HepG2 (cell line): ENCODE measurements at regions not wholly inside any gene's neighbourhood (a gene's known extent, or its start where the extent isn't known, plus 50 kb on each side); places are given as distances from the start of the nearest gene placed in this dataset.

Source experiments
- ATAC-seq: fragments of 200-7000 bp; cut with Tn5 transposase; 3 replicates; pipeline ENCODE4 v1.9.1; 2020; ENCODE audit warnings: mild to moderate bottlenecking, moderate library complexity
- BruUV-seq: library from RNA; stranded (reverse); fragments of 400-500 nt; replicated peaks from 2 replicates; lab custom pipeline; 2021; lab: Mats Ljungman, UMichigan
- CTCF ChIA-PET: fragments of 300-600 bp; formaldehyde crosslinking; extraction: SDS; loops from one replicate; lab custom pipeline; 2021; ENCODE audit warnings: low total read pairs, inconsistent platforms, low intra/inter-chr PET ratio; lab: Yijun Ruan, JAX
- POLR2A ChIA-PET: fragments of 350-600 bp; sonication (Branson Sonifier 250); formaldehyde crosslinking; loops from one replicate; lab custom pipeline; 2020; ENCODE audit warnings: antibody characterized with exemption, inconsistent platforms; lab: Yijun Ruan, JAX
- DNase-seq: peaks from one replicate; pipeline ENCODE4 v3.0.0-alpha.2; 2015; ENCODE audit warnings: low spot score
- FAIRE-seq: peaks from 3 replicates; lab custom pipeline; 2011; peaks lifted over from hg19 to GRCh38; lab: Jason Lieb, UNC
- H2AFZ ChIP-seq: one replicate; pipeline ENCODE4 v1.6.1; 2011; ENCODE audit warnings: low read length, inconsistent platforms
- H3K27ac ChIP-seq: fragments of 300-600 bp; 3 replicates; pipeline ENCODE4 v1.8.0; 2011; ENCODE audit warnings: mixed run types, mild to moderate bottlenecking, mixed read lengths, low read length, inconsistent platforms; ENCODE audit not compliant: insufficient read depth; ENCODE audit errors: extremely low read length
- H3K27me3 ChIP-seq, 2 experiments: fragments of 200-600 bp in 1 of 2; 2 replicates in 1 of 2; 3 replicates in 1 of 2; pipeline versions ENCODE4 v1.6.0 to v1.8.0; 2011; ENCODE audit warnings: low read length in 2 of 2, mild to moderate bottlenecking in 2 of 2, moderate library complexity in 2 of 2, inconsistent platforms in 1 of 2; ENCODE audit not compliant: insufficient read depth in 2 of 2, control insufficient read depth in 1 of 2
- H3K36me3 ChIP-seq, 2 experiments: fragments of 200-600 bp in 1 of 2; replicated peaks in 1 of 2; 2 replicates in 1 of 2; 3 replicates in 1 of 2; pipeline versions ENCODE4 v1.5.1 to v1.8.0; 2011; ENCODE audit warnings: low read length in 2 of 2, inconsistent platforms in 1 of 2; ENCODE audit not compliant: insufficient read depth in 2 of 2, control insufficient read depth in 1 of 2
- H3K4me1 ChIP-seq: 2 replicates; pipeline ENCODE4 v1.5.1; 2012; ENCODE audit warnings: low read length, inconsistent platforms; ENCODE audit not compliant: insufficient read depth
- H3K4me2 ChIP-seq: 2 replicates; pipeline ENCODE4 v1.6.0; 2011; ENCODE audit warnings: low read depth, low read length, inconsistent platforms
- H3K4me3 ChIP-seq, 3 experiments: fragments of 200-600 bp in 1 of 3; sonication (generic), shearing (Covaris generic) in 1 of 3; replicated peaks in 1 of 3; 2 replicates each; pipeline ENCODE4 v1.5.1; 2011 to 2016; ENCODE audit warnings: low read length in 3 of 3, inconsistent platforms in 2 of 3, low read depth in 2 of 3, mild to moderate bottlenecking in 2 of 3, control low read depth in 1 of 3, mixed read lengths in 1 of 3; ENCODE audit not compliant: insufficient read depth in 1 of 3
- H3K79me2 ChIP-seq: one replicate; pipeline ENCODE4 v1.6.1; 2011; ENCODE audit warnings: low read length, inconsistent platforms; ENCODE audit not compliant: insufficient read depth
- H3K9ac ChIP-seq: 2 replicates; pipeline ENCODE4 v1.6.0; 2011; ENCODE audit warnings: mild to moderate bottlenecking, low read depth, low read length, inconsistent platforms; ENCODE audit not compliant: insufficient read depth
- H3K9me3 ChIP-seq: 2 replicates; pipeline ENCODE4 v1.5.1; 2012; ENCODE audit warnings: mild to moderate bottlenecking, low read length
- H4K20me1 ChIP-seq: 2 replicates; pipeline ENCODE4 v1.6.0; 2011; ENCODE audit warnings: inconsistent platforms, mild to moderate bottlenecking, low read length, moderate library complexity; ENCODE audit not compliant: insufficient read depth
- AHDC1 ChIP-seq: sonication (generic); formaldehyde crosslinking; IDR thresholded peaks from 2 replicates; pipeline ENCODE4 v1.5.1; 2020; ENCODE audit warnings: mild to moderate bottlenecking, missing genetic modification reagents, borderline replicate concordance
- ZC3H4 ChIP-seq: sonication (generic); formaldehyde crosslinking; IDR thresholded peaks from 2 replicates; pipeline ENCODE4 v1.4.0; 2020; ENCODE audit warnings: missing genetic modification reagents, borderline replicate concordance
- ZNF790 ChIP-seq: sonication (generic); formaldehyde crosslinking; IDR thresholded peaks from 2 replicates; pipeline ENCODE4 v1.8.0; 2022; ENCODE audit warnings: missing genetic modification reagents, mild to moderate bottlenecking, borderline replicate concordance
- WGBS: methylation state at CpG from one replicate; pipeline ENCODE4 v1.1.6; 2017; ENCODE audit warnings: low lambda C conversion rate; 5-methylcytosine and 5-hydroxymethylcytosine counted together
- in situ Hi-C: cut with HindIII; loops from 2 replicates; pipeline ENCODE4 v1.10.0; 2017; ENCODE audit warnings: low pct_unique_long_range_greater_than_20kb; ENCODE audit not compliant: extremely low pct_ligation_motif_present
- intact Hi-C: fragments of 100-400 bp; cut with micrococcal nuclease; formaldehyde crosslinking; loops from one replicate; pipeline ENCODE4 v1.10.0; 2022; ENCODE audit not compliant: unreplicated experiment

DNA sequence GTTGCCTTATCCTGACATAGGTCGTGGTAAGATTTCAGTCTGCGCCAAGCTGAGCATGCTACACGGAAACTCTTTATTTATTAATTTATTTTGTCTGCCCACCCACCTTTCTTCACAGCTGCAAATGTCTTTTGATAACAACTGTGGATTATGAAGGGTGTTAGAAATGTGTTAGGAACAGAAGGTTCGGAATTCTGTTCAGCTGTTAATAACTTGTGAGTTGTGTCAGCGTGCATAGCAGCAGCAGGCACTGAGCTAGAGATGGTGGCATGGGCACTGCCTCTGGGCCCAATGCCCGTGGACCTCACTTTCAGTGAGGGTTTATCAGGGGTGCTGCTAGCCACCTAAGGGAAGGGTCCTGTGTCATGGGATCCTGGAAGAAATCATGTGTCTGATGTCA, 162.5 kb upstream of the NTM start:
- no peak for FAIRE-seq
- CTCF ChIA-PET: no interaction called here
- no peaks in the 10 kb centered on the region for H3K9me3 ChIP-seq
- no peak for ATAC-seq
- H2AFZ ChIP-seq: no peak overlapping the region
- POLR2A ChIA-PET: no interaction called here
- DNase-seq: no peak
- peaks cover 0 to 8% of the 10 kb centered on the region in 2 experiments; a peak in 1 of 5 replicates for H3K27me3 ChIP-seq
- H3K4me1 ChIP-seq: no peaks in the 10 kb centered on the region
- 8% methylated on average over 6 of the region's 6 CpGs for WGBS
- BruUV-seq: no TSS peak
- no peak overlapping the region for H3K9ac ChIP-seq
- no peak overlapping the region for H3K4me3 ChIP-seq
- H3K36me3 ChIP-seq: no peaks in the 10 kb centered on the region
- in situ Hi-C loops: no loop called here
- H3K79me2 ChIP-seq: no peaks in the 10 kb centered on the region
- no peaks in the 10 kb centered on the region for H4K20me1 ChIP-seq
- no peak overlapping the region for H3K27ac ChIP-seq
- no peak overlapping the region for H3K4me2 ChIP-seq
- intact Hi-C loops: no loop called here
- TF ChIP-seq ZC3H4 (CRISPR knock-in tag) (no peak), AHDC1 (CRISPR knock-in tag) (no peak), ZNF790 (CRISPR knock-in tag) (no peak)
- TF ChIP-seq, all 625 proteins: peak for 0
